HG02943 (cell line): ENCODE measurements at regions not wholly inside any gene's neighbourhood (a gene's known extent, or its start where the extent isn't known, plus 50 kb on each side); places are given as distances from the start of the nearest gene placed in this dataset.

Experiments
- ATAC-seq: cut with Tn5 transposase; IDR thresholded peaks from one replicate; pipeline ENCODE4 v1.9.1; 2021; ENCODE audit warnings: mild to moderate bottlenecking, low read depth, moderate library complexity; ENCODE audit not compliant: unreplicated experiment

GRCh38 chr15:36359286-36359685 lies 220.1 kb upstream of the CDIN1 start:
- ATAC-seq, result no peak

GRCh38 chr15:36361351-36361870 lies 218.0 kb upstream of the CDIN1 start:
- no peak for ATAC-seq

DNA sequence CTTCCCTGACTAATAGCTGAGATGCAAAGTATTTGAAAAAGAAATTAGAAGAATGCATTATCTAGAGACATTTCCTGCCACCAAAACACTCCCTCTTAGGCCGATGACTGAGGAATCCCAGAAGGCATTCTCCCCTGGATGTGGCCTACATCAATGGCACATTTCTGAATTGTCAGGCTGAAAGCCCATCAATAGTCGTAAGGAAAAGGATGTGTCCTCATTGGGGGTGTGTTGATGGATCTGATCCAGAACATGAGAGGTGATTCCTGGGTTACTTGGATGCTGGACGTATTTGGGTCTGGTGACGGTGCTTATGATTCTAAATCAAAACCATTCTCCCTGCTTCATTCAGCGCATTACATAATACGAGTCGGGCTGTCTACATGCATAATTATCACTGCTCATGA lies 216.9 kb upstream of the CDIN1 start:
- no peak for ATAC-seq

DNA sequence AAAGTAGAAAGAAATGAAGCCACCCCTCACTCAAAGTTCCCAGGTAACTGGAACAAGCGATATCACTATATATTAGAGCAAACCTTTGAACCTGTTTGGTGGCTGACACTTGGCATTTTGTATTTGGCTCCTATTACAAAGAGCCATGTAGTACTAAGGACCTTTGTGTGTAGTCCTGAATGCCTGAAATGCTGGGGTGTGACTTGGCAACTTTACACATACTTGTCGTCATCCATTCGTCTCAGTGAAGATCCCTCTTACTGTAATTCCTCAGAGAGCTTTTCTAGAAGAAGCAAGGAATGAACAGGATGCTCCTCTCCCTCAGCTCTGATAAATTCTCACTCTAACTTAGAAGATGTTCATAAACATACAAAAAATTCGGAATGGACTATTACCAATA lies 216.1 kb upstream of the CDIN1 start:
- ATAC-seq, result no peak

- no peak for ATAC-seq
These were observed 215.0 kb upstream of the CDIN1 start for GRCh38 chr15:36364377-36364776.

- ATAC-seq, result no peak
These were observed 213.5 kb upstream of the CDIN1 start for GRCh38 chr15:36365963-36366362.

DNA sequence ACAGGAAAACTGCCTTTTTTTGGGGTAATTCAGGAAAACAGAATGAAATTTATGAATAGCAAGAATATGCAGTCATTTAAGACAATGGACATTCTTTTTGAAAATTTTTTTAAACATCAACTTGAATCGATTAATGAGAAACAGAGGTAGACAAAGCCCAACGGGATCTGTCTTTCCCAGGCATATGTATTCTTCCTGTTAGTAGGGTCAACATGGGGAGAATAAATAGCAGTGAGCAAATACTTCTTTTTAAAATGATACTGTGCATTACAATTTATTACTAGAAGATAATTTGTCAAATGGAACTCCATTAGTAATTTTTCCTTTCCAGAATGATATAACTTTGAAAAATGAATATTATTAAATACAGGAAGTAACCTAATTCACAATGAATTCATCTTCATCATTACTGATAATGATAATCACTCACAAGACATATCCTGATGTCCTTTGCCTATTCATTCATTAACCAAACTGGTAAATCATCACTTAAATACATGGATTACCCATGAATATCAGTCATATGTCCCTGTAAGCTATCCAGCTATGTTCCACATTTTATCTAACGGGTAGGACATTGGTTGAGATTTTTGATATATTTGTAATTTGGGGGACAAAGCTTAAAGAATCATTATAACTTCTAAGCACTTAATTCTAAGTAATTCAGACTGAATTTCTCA lies 209.2 kb upstream of the CDIN1 start:
- ATAC-seq, result no peak

GRCh38 chr15:36370731-36371112 lies 208.7 kb upstream of the CDIN1 start:
- no peak for ATAC-seq

DNA sequence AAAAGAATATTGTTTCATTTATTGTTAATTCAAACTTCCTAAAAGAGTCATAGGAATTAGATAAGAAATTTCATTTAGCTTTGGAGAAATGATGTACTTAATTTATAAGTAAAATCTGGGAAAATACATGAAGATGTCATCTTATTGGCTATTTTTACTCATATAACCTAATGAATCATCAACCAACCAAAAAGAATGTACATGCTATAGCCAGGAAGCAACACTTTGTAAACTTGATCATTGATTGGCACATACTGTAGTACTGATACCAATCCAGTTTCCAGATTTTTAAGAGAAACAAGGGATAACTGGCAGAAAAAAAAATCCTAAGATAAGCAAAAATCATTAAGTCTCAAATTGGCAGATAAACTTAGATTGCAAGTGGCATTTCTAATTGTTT lies 207.9 kb upstream of the CDIN1 start:
- no peak for ATAC-seq

DNA sequence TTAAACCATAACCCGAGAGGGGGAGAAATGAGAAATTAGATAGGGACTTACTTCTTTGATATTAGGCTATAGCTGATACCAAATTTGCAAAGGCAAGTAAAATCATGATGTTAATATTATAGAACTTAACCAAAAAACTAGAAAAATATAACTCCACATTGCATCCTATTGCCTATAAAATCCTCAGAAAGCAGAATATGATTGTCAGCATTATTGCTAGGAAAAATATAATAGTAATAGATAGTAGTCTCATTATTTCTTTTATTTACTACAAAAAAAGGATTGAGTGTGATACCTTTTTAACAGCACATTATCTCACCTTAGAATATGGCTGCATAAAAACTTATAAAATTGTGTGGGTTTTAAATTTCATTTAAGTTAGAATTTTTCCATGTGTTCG lies 206.5 kb upstream of the CDIN1 start:
- no peak for ATAC-seq

DNA sequence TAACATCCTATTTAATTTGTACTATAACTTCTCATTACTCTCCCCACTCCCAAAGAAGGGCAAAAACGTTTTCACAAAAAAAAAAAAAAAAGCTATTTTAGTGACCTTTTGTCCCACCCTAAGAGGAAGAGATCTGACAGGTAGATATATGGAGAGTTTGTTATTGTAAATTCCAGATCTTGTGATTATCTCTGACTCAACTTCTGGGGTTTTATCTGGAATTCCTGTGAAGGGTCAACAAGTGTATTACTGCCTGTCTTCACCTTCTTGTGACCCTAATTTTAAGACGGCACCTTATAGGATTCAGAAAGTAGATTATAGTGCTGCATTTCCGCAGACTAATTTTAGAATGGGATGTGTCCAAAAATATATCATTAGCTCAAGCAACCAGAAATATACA lies 205.9 kb upstream of the CDIN1 start:
- no peak for ATAC-seq

DNA sequence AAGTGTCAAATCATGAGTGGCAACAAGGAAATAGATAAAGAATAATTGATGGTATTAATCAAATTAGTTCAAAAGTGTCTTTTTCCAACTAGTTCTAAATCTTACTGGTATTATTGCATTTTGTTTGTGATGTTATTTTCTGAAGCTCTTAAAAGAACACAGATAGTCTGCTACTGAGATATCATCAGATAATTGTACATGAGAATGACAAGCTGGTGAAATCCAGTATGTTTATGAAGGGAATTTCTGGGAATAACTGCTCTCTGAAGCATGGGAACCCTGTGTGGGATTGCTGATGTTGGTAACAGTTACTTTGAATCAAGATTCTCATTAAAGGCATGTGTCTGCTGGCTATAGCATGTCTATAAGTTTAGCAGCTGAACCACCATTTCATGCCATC lies 190.3 kb upstream of the CDIN1 start:
- no peak for ATAC-seq

DNA sequence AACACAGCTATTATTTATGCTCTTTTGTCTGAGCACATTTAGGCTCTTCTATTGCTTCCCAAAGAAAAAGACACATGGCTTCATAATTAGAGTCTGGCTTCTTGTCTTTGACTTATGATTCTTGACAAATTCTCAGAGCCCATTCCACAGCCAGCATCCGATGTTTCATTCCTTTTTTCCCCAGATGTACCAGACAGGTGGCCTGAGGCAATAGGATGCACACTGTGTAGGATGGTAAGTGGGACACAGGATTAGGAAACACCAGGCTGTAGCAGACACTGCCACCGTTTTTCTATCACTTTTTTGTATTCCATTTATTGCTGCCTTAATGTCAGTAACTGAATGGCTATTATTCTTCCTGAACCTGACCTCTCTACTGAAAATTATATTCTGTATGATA lies 188.9 kb upstream of the CDIN1 start:
- no peak for ATAC-seq

- no peak for ATAC-seq
These were observed 186.7 kb upstream of the CDIN1 start for GRCh38 chr15:36392676-36393266.

DNA sequence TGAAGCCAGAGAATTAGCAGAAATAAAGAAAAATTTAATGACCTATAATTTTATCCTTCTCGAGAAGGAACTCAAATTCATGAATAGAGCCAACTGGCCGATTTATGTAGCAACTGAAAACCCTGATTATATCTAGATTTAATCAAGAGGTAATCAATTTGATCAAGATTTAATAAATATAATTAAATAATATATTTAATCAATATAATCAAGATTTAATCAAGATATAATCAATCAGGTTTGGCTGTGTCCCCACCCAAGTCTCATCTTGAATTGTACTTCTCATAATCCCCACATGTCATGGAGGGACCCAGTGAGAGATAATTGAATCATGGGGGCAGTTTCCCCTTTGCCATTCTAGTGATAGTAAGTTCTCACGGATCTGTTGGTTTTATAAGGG lies 181.2 kb upstream of the CDIN1 start:
- ATAC-seq, result no peak

DNA sequence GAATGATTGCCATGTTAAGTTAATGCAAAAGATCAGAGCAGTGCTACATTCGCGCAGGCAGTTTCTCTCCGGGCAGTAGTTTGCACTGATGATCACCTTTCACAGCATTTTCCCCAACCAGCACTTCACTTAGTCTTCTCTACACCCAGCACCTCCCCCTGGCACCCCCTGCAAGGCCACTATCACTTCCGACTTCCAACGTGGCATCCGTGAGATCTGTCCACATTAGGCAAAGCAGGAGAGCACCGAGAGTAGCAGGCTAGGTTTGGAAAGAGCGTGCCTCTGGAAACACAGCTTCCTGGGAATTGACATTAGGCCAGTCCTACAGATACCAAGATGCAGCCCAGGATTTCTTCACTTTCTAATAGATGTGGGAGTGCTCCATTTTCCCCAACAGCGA lies 180.2 kb upstream of the CDIN1 start:
- ATAC-seq, result no peak

- ATAC-seq, result no peak
These were observed 178.4 kb upstream of the CDIN1 start for GRCh38 chr15:36400936-36401585.

- no peak for ATAC-seq
These were observed 177.8 kb upstream of the CDIN1 start for GRCh38 chr15:36401586-36401966.

- no peak for ATAC-seq
These were observed 176.1 kb upstream of the CDIN1 start for GRCh38 chr15:36403351-36403750.

DNA sequence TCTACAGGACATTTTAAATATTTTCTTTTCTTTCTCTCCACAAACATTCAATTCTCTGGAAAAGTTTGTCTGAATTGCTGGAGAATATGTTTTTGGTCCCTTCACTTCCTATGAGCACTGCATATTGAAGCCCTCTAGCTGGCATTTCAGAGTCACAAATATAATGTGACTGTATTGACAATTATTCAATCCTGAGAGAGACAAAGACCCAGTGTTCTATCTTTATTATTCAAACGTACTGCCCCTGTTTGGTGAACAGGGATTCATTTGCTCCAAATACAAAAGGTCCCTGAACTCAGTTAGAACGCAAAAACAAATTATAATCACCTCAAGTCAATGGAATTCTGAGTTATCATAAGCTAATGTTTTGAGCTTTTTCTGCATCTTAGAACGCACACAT lies 173.1 kb upstream of the CDIN1 start:
- no peak for ATAC-seq

DNA sequence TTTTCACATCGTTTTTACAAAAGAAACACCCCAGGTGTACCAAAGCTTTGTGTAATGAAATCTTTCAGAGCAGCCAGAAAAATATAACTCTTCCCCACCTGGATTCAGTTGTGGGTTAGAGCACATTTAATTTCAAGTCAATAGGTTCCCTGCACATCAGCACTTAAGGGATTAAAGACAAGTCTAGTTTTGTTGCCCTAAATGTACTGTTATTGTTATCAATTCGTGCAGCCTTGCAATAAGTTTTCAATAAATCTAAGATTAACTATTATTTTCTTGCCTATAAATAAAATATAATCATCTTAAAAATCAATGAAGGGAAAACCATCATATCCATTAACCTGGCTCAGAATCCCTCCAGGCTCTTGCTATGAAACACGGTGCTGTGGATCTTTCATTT lies 172.5 kb upstream of the CDIN1 start:
- no peak for ATAC-seq

DNA sequence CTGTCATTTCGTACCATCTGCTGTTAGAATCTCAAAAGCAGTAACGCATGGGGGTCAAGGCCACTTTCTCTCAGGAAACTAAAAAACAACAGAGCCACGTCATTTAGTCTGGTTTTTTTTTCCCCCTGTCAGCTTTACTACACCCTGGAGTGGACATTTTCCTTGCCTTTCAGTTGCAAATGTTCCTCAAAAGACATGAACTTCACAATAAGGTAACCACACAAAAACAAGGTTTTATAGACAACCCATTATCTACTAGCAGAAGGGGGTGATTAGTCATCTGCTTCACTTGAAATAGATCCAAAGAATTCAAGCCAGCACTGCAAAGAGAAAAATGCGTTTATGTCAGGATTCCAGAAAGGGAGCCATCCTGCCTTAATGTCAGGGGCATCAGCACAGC lies 171.8 kb upstream of the CDIN1 start:
- ATAC-seq, result no peak
